ENCODE measurements at regions not wholly inside any gene's neighbourhood (a gene's known extent, or its start where the extent isn't known, plus 50 kb on each side); places are given as distances from the start of the nearest gene placed in this dataset.
"Not testable (repeated sequence)": the region's sequence is repeated elsewhere in the genome, so short reads cannot be mapped to it uniquely, and the experiment has no call there.

- DNase-seq (ENCODE audit: low spot score) (no peak), ATAC-seq (no peak)
These were observed 110.5 kb upstream of the CLEC14A start for GRCh38 chr14:38366374-38366773.

DNA sequence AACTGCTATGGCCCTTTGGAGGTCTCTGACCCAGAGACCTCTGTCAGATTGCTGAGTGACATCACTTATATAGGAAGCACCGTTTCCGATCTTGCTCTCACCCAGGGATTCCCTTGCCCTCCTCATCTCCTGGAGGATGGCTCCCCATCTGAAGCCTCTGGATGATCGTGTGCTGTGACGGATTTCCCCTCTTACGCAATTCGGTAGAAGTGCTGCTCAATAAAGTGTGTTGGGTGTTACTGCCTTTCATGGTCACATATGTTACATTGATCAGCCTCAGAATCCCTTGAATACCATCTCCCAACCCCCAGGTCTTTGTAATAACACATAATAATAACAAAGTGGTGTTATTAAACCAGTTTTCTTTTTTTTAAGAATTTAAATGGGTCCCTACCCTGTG lies 107.3 kb upstream of the CLEC14A start:
- ATAC-seq (no peak), DNase-seq (ENCODE audit: low spot score) (no peak)

- ATAC-seq, result peak; percentile 44
These were observed 101.7 kb upstream of the CLEC14A start for GRCh38 chr14:38357557-38357956.

GRCh38 chr14:38355473-38355872 lies 99.6 kb upstream of the CLEC14A start:
- ATAC-seq; DNase-seq (ENCODE audit: low spot score): not testable (repeated sequence)

More at GRCh38 chr14:38357557-38357956, 101.7 kb upstream of the CLEC14A start:
- no peak for DNase-seq (ENCODE audit: low spot score)

DNA sequence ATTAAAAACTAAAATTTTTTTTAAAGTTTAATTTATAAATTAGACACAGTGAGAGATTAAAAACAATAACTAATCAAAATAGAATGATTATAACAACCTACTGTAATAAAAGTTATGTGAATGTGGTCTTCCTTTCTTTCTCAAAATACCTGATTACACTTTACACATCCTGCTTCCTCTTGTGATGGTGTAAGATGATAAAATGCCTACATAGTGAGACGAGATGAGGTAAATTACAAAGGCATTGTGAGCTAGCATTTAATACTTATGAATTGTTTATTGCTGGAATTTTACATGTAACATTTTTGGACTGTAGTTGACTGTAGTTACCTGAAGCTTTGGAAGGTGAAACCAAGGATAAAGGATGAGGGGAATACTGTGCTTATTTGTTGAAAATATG lies 94.2 kb upstream of the CLEC14A start:
- ATAC-seq (no peak), DNase-seq (ENCODE audit: low spot score) (no peak)

GRCh38 chr14:38342803-38343202 lies 86.9 kb upstream of the CLEC14A start:
- DNase-seq (ENCODE audit: low spot score) (no peak), ATAC-seq (no peak)

DNA sequence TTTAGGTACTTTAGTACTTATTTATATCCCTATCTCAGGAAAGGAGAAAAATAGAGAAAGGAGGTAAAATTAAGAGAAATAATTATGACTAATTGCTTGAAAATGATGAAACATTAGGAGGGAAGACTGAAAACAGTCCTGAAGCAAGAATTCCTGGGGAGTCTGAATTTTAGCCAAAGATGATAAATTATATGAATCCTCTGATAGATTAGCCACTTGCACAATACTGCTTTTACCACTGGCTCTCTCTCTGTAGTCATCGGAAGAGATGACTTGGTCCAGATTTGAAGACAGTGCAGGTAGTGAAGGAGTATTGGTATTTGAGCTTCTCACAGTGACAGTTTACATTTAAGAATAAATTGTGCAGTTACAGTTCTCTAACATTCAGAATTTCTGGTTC lies 83.8 kb upstream of the CLEC14A start:
- ATAC-seq (no peak), DNase-seq (ENCODE audit: low spot score) (no peak)

DNA sequence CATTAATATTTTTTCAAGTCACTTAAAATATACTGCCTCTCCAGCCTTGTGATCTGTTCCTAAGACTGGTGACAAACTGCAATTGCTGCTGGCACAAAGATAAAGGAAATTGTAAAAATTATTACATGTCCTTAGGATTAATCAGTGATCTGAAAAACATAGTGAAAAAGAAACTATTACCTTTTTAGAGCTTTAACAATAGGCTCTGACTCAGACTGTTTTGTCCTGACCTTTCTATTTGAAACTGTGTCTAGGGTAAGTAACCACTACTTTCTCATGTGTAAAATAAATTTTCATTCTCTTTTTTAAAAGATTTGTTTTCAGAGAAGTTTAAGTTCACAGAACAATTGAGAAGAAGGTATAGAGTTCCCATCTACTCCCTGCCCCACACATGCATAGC lies 80.4 kb upstream of the CLEC14A start:
- ATAC-seq (no peak), DNase-seq (ENCODE audit: low spot score) (no peak)

- no peak for ATAC-seq
These were observed 74.4 kb upstream of the CLEC14A start for GRCh38 chr14:38330275-38330674.

GRCh38 chr14:38329246-38329645 lies 73.4 kb upstream of the CLEC14A start:
- DNase-seq (ENCODE audit: low spot score), result no peak
- no peak for ATAC-seq

More at GRCh38 chr14:38330275-38330674, 74.4 kb upstream of the CLEC14A start:
- DNase-seq (ENCODE audit: low spot score), result no peak

DNA sequence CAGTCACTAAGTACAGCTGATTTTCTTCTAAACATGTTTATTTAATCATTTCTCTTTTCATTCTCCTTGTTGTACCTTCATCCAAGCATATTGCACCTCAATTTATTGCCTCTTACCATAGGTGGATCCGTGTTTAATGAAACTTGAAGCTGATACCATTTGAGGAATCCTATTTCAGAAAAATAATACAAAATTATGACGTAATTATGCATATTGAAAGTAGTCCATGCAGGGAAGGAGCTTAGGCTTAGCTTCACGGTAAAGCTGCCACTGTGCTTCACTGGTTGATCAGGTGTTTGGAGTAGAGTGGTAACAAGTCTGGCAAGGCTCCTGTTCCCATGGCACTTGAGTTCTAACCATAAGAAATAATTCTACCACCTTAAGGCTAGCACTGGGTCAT lies 61.0 kb upstream of the CLEC14A start:
- DNase-seq (ENCODE audit: low spot score) (no peak), ATAC-seq (no peak)

- DNase-seq (ENCODE audit: low spot score) (no peak), ATAC-seq (no peak)
These were observed 55.8 kb upstream of the CLEC14A start for GRCh38 chr14:38311655-38312054.

DNA sequence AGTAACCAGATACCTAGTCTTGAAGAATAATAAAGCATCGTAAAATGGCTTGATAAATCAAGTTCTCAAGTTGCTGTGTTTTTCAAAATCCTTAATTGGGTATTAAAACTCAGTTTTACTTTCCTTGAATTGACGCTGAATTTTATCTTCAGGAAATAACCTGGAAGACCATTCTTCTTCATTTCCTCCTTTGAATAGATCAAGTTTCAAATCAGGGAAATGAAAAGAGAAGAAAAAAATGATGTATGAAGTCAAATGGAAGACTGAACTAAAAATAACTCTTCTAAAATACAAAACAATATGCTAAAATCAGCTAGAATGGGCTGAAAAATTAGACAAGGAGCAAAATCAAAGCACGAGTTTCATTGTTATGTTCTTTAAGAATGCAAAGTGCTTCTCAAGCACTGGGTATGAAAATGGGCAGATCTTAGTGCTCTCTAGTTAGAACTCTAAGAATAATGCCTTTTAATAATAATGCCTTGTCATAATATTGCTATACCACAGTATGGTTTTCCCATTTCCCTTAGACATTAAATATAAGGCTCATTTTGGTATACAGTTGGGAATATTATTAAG lies 54.6 kb upstream of the CLEC14A start:
- no peak for DNase-seq (ENCODE audit: low spot score)
- no peak for ATAC-seq

DNA sequence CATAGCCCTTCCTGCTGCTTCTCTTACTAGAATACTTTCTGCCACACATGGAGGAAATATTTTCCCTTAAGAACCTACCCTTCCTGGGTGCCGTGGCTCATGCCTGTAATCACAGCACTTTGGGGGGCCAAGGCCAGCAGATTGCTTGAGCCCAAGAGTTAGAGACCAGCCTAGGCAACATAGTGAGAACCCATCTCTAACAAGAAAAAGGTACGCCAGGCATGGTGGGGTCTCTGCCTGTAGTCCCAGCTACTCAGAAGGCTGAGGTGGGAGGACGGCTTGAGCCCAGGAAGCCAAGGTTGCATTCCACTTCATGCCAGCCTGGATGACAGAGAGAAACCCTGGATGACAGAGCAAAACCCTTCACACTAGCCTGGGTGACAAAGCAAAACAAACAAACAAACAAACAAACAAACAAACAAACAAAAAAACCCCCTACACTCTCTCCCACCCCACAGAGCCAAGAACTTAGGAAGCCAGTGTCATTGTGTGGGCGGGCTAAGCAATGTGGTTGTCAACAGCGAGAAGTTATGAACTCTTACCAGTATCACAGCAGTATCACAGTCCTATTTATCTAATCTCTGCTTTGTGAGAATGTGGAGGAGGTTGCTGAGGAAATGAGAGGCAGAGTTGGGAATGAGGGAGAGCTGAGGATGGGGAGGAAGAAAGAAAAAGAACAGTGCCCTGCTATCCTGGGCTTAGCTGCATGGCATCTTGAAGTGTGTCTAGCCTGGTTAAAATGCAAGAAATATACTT lies 53.8 kb upstream of the CLEC14A start:
- ATAC-seq, result no peak
- no peak for DNase-seq (ENCODE audit: low spot score)
